Cerebellar cortex (tissue), 1 donor: ENCODE measurements at regions not wholly inside any gene's neighbourhood (a gene's known extent, or its start where the extent isn't known, plus 50 kb on each side); places are given as distances from the start of the nearest gene placed in this dataset.

ENCODE experiments used
- DNase-seq: peaks from one replicate; pipeline ENCODE4 v3.0.0-alpha.2; 2015; ENCODE audit warnings: low spot score

- no peak for DNase-seq
These were observed 181.2 kb downstream of the SPANXN4 start for GRCh38 chrX:143206966-143207365.

- DNase-seq: no peak
These were observed 146.0 kb downstream of the SPANXN4 start for GRCh38 chrX:143171703-143172102.

DNA sequence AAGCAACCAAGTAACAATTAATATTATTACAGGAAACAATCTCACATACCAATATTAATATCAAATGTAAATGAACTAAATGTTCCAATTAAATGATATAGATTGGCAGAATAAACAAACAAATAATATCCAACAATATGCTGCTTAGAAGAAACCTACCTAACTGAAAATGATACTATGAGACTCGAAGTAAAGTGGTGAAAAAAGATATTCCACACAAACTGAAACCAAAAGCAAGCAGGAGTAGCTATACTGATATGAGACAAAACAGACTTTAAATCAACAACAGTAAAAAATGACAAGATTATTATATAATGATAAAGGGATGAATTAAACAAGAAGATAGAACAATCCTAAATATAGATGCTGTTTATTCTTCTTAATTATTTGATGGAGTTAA is 140.1 kb downstream of the SPANXN4 start:
- no peak for DNase-seq

DNA sequence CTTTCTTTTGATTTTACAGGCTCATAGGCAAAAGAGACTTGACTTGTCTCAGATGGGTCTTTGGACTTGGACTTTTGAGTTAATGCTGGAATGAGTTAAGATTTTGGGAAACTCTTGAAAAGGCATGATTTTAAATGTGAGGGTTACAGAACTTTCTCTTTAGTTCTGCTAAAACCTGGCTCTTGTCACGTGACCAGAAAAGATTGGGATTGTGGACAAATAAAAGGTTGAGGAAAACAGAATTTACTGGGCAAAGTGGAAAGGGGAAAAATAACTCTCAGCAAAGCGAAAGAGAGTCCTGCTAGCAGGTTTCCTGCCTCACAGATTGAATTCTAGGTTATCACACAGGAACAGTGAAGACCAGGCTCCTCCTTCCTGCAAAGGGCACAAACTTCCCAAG is 114.0 kb downstream of the SPANXN4 start:
- DNase-seq: no peak

GRCh38 chrX:143121477-143121876 is 95.7 kb downstream of the SPANXN4 start:
- no peak for DNase-seq

- DNase-seq: no peak
These were observed 89.7 kb downstream of the SPANXN4 start for GRCh38 chrX:143115466-143115865.

DNA sequence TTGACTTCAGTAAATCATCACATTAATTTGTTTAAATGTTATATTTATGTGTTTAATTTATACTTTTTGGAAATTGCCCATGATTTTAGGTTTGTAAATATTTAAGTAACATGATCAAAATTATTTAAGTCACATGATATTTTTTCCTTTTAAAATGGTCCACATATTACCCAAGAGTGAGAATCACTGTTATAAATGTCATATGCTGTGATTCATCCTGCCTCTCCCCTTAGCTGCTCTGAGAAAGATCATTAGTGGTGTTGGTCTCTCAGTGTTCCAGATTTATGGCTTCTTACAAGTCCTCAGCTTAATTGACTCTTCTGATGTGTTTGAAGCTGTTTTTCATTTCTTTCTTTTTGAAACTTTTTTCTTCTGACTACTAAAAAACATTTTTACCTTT is 70.1 kb downstream of the SPANXN4 start:
- DNase-seq: no peak

- no peak for DNase-seq
These were observed 69.6 kb downstream of the SPANXN4 start for GRCh38 chrX:143095321-143095720.

GRCh38 chrX:143094417-143095023 is 68.8 kb downstream of the SPANXN4 start:
- DNase-seq: no peak
